ENCODE measurements at regions not wholly inside any gene's neighbourhood (a gene's known extent, or its start where the extent isn't known, plus 50 kb on each side); places are given as distances from the start of the nearest gene placed in this dataset.

GRCh38 chr11:109838026-109838425 lies 255.2 kb upstream of the ZC3H12C start:
- H3K4me3 ChIP-seq (ENCODE audit: low read depth, low read length) = no peak overlapping the region
- TF ChIP-seq, protein P1, sequence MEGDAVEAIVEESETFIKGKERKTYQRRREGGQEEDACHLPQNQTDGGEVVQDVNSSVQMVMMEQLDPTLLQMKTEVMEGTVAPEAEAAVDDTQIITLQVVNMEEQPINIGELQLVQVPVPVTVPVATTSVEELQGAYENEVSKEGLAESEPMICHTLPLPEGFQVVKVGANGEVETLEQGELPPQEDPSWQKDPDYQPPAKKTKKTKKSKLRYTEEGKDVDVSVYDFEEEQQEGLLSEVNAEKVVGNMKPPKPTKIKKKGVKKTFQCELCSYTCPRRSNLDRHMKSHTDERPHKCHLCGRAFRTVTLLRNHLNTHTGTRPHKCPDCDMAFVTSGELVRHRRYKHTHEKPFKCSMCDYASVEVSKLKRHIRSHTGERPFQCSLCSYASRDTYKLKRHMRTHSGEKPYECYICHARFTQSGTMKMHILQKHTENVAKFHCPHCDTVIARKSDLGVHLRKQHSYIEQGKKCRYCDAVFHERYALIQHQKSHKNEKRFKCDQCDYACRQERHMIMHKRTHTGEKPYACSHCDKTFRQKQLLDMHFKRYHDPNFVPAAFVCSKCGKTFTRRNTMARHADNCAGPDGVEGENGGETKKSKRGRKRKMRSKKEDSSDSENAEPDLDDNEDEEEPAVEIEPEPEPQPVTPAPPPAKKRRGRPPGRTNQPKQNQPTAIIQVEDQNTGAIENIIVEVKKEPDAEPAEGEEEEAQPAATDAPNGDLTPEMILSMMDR (IDR thresholded peaks at IDR 0.05; ENCODE audit: insufficient read depth, low read depth, low read length) = no peak
- DNase-seq (ENCODE audit: low read depth) = no peak

GRCh38 chr11:109845437-109845836 lies 247.8 kb upstream of the ZC3H12C start:
- no peak overlapping the region for H3K4me3 ChIP-seq (ENCODE audit: low read depth, low read length)
- TF ChIP-seq, protein P1 (IDR thresholded peaks at IDR 0.05; ENCODE audit: insufficient read depth, low read depth, low read length) = no peak
- no peak for DNase-seq (ENCODE audit: low read depth)

- TF ChIP-seq, protein P1 (IDR thresholded peaks at IDR 0.05; ENCODE audit: insufficient read depth, low read depth, low read length) = no peak
- no peak overlapping the region for H3K4me3 ChIP-seq (ENCODE audit: low read depth, low read length)
- no peak for DNase-seq (ENCODE audit: low read depth)
These were observed 245.6 kb upstream of the ZC3H12C start for GRCh38 chr11:109847621-109848020.

DNA sequence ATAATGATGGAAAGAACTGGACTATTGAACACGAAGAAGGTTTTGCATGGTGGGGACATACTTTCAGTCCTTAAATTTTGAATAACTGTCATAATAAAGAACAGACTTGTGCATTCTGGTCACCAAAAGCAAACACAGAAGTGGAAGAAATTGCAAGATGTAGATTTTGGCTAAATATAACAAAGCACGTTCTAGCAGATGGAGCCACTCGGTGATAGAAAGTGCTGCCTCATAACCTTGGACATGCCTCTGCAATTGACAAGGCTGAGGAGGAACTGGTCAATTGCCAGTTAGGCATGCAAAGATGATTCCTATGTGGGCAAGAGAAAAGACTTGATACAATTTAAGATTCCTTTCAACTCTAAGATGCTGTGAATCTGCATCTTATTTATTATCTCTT lies 244.1 kb upstream of the ZC3H12C start:
- no peak for DNase-seq (ENCODE audit: low read depth)
- no peak overlapping the region for H3K4me3 ChIP-seq (ENCODE audit: low read depth, low read length)
- TF ChIP-seq, protein P1 (IDR thresholded peaks at IDR 0.05; ENCODE audit: insufficient read depth, low read depth, low read length) = no peak

DNA sequence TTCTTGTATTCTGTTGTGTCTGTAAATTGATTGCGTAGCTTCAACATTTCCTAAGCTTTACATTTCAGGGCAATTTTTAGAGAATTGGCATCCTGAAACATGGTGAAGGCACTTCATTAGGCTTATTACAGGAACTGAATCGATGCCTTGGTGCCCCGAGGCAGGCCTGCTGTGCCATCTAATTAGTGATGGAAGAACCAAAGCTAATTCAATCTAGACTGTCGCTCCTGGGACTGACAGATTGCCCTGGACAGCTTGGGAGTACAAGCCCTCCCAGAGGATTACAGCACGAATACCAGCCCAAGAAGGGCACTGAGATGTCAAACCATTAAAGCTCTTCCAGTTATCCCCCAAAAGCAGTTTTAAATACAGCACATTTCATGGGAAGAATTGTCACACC lies 243.2 kb upstream of the ZC3H12C start:
- TF ChIP-seq, protein P1 (IDR thresholded peaks at IDR 0.05; ENCODE audit: insufficient read depth, low read depth, low read length) = no peak
- DNase-seq (ENCODE audit: low read depth) = no peak
- no peak overlapping the region for H3K4me3 ChIP-seq (ENCODE audit: low read depth, low read length)

DNA sequence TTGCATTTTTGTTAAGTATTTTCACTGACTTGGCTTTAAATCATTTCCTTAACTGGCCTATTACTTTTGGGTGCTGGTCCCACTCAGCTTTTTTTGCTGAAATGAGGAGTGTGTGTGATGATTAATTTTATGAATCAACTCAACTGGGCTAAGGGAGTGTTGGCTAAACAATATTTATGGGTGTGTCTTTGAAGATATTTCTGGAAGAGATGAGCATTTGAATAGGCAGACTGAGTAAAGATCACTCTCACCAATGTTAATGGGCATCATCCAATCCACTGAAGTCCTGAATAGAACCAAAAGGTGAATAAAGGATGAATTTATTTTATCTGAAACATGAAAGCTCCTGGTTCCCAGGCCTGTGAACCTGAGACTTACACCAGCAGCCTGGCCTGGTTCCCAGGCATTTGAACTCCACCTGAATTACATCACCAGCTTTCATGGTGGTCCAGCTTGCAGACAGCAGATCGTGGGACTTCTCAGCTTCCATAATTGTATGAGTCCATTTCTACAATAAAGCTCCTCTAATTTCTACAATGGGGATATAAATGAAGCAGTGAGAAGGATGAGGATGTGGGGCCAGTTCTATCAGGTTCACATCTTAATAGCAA lies 241.3 kb upstream of the ZC3H12C start:
- H3K4me3 ChIP-seq (ENCODE audit: low read depth, low read length) = no peak overlapping the region
- no peak for DNase-seq (ENCODE audit: low read depth)
- TF ChIP-seq, protein P1 (IDR thresholded peaks at IDR 0.05; ENCODE audit: insufficient read depth, low read depth, low read length) = no peak

All from fibroblast of villous mesenchyme (primary cell).